SKM-1 treated with dmso at 0.1 percent for 144 hours (cell line): ENCODE measurements at regions not wholly inside any gene's neighbourhood (a gene's known extent, or its start where the extent isn't known, plus 50 kb on each side); places are given as distances from the start of the nearest gene placed in this dataset.
"Not testable (repeated sequence)": the region's sequence is repeated elsewhere in the genome, so short reads cannot be mapped to it uniquely, and the experiment has no call there.

ENCODE experiments used
- DNase-seq: peaks from one replicate; lab custom pipeline; 2025; ENCODE audit not compliant: unreplicated experiment; lab: John Stamatoyannopoulos, UW

GRCh38 chr4:120211408-120212015 is 144.9 kb upstream of the MAD2L1 start:
- DNase-seq: no peak

GRCh38 chr4:120209706-120210105 is 143.1 kb upstream of the MAD2L1 start:
- DNase-seq: no peak

GRCh38 chr4:120207021-120207420 is 140.4 kb upstream of the MAD2L1 start:
- no peak for DNase-seq

- DNase-seq: no peak
These were observed 135.6 kb upstream of the MAD2L1 start for GRCh38 chr4:120202222-120202621.

- DNase-seq: not testable (repeated sequence)
These were observed 134.0 kb upstream of the MAD2L1 start for GRCh38 chr4:120200573-120201110.

GRCh38 chr4:120198411-120198810 is 131.8 kb upstream of the MAD2L1 start:
- no peak for DNase-seq

- no peak for DNase-seq
These were observed 111.0 kb upstream of the MAD2L1 start for GRCh38 chr4:120177603-120178002.

- no peak for DNase-seq
These were observed 108.6 kb upstream of the MAD2L1 start for GRCh38 chr4:120175272-120175671.

- no peak for DNase-seq
These were observed 97.2 kb upstream of the MAD2L1 start for GRCh38 chr4:120163895-120164294.

- no peak for DNase-seq
These were observed 92.3 kb upstream of the MAD2L1 start for GRCh38 chr4:120158841-120159463.

GRCh38 chr4:120158046-120158445 is 91.4 kb upstream of the MAD2L1 start:
- DNase-seq: no peak

GRCh38 chr4:120156120-120156718 is 89.6 kb upstream of the MAD2L1 start:
- peak; percentile 65 for DNase-seq

- no peak for DNase-seq
These were observed 88.6 kb upstream of the MAD2L1 start for GRCh38 chr4:120155287-120155686.

GRCh38 chr4:120144634-120145033 is 78.0 kb upstream of the MAD2L1 start:
- DNase-seq: no peak

- no peak for DNase-seq
These were observed 77.4 kb upstream of the MAD2L1 start for GRCh38 chr4:120144041-120144440.

GRCh38 chr4:120139392-120139791 is 72.7 kb upstream of the MAD2L1 start:
- DNase-seq: no peak

- peak; percentile 35 for DNase-seq
These were observed 66.3 kb upstream of the MAD2L1 start for GRCh38 chr4:120132935-120133334.

GRCh38 chr4:120130786-120131185 is 64.1 kb upstream of the MAD2L1 start:
- no peak for DNase-seq
